GM03348 (cell line): ENCODE measurements at regions not wholly inside any gene's neighbourhood (a gene's known extent, or its start where the extent isn't known, plus 50 kb on each side); places are given as distances from the start of the nearest gene placed in this dataset.

ENCODE experiments used
- DNase-seq: peaks from one replicate; pipeline ENCODE4 v3.0.0; 2012; ENCODE audit warnings: low spot score

- DNase-seq, result no peak
Observed at GRCh38 chr2:199025146-199025545, 432.6 kb downstream of the SATB2 start.

GRCh38 chr2:199024224-199024623 lies 433.5 kb downstream of the SATB2 start:
- DNase-seq, result no peak

GRCh38 chr2:199019898-199020507 lies 437.7 kb downstream of the SATB2 start:
- DNase-seq, result peak; percentile 36

- DNase-seq, result no peak
Observed at GRCh38 chr2:199018826-199019225, 438.9 kb downstream of the SATB2 start.

- no peak for DNase-seq
Observed at GRCh38 chr2:199015072-199015471, 442.7 kb downstream of the SATB2 start.

GRCh38 chr2:199014226-199014625 lies 443.5 kb downstream of the SATB2 start:
- no peak for DNase-seq

- DNase-seq, result no peak
Observed at GRCh38 chr2:199011908-199012307, 445.8 kb downstream of the SATB2 start.

GRCh38 chr2:198994678-198995077 lies 463.1 kb downstream of the SATB2 start:
- no peak for DNase-seq

GRCh38 chr2:198991431-198991830 lies 466.3 kb downstream of the SATB2 start:
- DNase-seq, result no peak

- DNase-seq, result no peak
Observed at GRCh38 chr2:198975779-198976178, 482.0 kb downstream of the SATB2 start.

GRCh38 chr2:198973785-198974184 lies 484.0 kb downstream of the SATB2 start:
- no peak for DNase-seq

- DNase-seq, result no peak
Observed at GRCh38 chr2:198973181-198973580, 484.6 kb downstream of the SATB2 start.

- DNase-seq, result no peak
Observed at GRCh38 chr2:198968545-198968944, 489.2 kb downstream of the SATB2 start.

- no peak for DNase-seq
Observed at GRCh38 chr2:198966269-198966668, 491.5 kb downstream of the SATB2 start.

GRCh38 chr2:198961547-198961946 lies 496.2 kb downstream of the SATB2 start:
- DNase-seq, result no peak

- DNase-seq, result peak; percentile 33
Observed at GRCh38 chr2:198957181-198957580, 500.6 kb downstream of the SATB2 start.

GRCh38 chr2:198953328-198953727 lies 504.4 kb downstream of the SATB2 start:
- no peak for DNase-seq

GRCh38 chr2:198950803-198951202 lies 506.9 kb downstream of the SATB2 start:
- no peak for DNase-seq

- no peak for DNase-seq
Observed at GRCh38 chr2:198945496-198945895, 512.2 kb downstream of the SATB2 start.

- peak; percentile 5 for DNase-seq
Observed at GRCh38 chr2:198930170-198930569, 527.6 kb downstream of the SATB2 start.

GRCh38 chr2:198928026-198928425 lies 529.7 kb downstream of the SATB2 start:
- no peak for DNase-seq

- no peak for DNase-seq
Observed at GRCh38 chr2:198917926-198918720, 539.6 kb downstream of the SATB2 start.

GRCh38 chr2:198917275-198917674 lies 540.5 kb downstream of the SATB2 start:
- DNase-seq, result no peak
